ENCODE measurements at regions not wholly inside any gene's neighbourhood (a gene's known extent, or its start where the extent isn't known, plus 50 kb on each side); places are given as distances from the start of the nearest gene placed in this dataset.

DNA sequence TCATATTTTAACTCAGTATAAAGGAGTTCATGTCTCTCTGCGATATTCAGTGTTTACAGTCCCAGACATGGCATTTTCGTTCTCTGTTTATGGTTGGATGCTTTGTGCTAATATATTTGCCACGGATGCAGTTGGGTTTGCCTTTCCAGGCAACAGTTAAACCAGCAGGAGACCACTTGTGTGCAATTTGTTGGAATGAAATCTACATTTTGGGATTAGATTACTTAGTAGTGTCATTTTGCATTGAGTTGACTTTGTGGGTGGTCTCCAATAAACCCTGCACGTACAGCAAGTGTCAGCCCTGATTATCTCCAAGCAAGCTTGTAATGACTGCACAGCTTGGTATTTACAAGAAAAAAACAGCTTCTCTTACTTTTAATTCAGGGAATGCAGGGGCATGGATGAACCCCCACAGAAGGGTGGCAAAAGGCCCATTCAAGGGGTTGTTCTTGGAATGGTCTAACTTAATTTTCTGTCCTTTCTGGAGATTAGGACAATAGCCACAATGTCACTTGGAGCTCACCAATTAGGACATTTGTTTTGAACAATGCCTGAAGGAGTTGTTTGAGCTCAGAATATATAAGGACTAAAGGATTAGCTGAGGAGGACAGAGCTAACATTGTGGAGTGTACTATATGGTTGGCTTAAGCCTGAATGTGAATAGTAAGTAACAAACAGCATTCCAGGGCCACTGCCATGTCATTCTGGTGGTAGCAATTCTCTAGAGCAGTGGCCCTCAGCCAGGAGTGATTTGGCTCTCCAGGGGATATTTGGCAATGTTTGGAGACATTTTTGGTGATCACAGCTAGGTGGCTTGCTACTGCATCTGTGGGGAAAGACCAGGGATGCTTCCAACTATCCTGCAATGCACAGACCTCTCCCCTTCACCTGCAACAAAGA, 121.5 kb downstream of the SLC4A3 start:
- TF ChIP-seq CTCF (IDR thresholded peaks at IDR 0.05) = no peak
- TF ChIP-seq ZFX (IDR thresholded peaks at IDR 0.05; ENCODE audit: borderline replicate concordance) = no peak

Measured in 22Rv1 (cell line).